ENCODE measurements at regions not wholly inside any gene's neighbourhood (a gene's known extent, or its start where the extent isn't known, plus 50 kb on each side); places are given as distances from the start of the nearest gene placed in this dataset.

- TF ChIP-seq POLR2A (IDR thresholded peaks at IDR 0.05; ENCODE audit: low read length) (no peak), GATA1 (IDR thresholded peaks at IDR 0.05; ENCODE audit: low read depth, low read length) (no peak)
Measured at GRCh38 chr16:73170612-73171038, 122.7 kb upstream of the ZFHX3 start.
